Astrocyte (in vitro differentiated cells and primary cell): ENCODE measurements at regions not wholly inside any gene's neighbourhood (a gene's known extent, or its start where the extent isn't known, plus 50 kb on each side); places are given as distances from the start of the nearest gene placed in this dataset.

Experiments used
- DNase-seq: peaks from one replicate; pipeline ENCODE4 v3.0.0-alpha.2; 2010; ENCODE audit warnings: low read depth
- FAIRE-seq: peaks from 2 replicates; lab custom pipeline; 2011; peaks lifted over from hg19 to GRCh38; lab: Jason Lieb, UNC
- H2AFZ ChIP-seq: 2 replicates; pipeline ENCODE4 v1.6.0; 2012; ENCODE audit warnings: low read depth, low read length, inconsistent platforms
- H3K27ac ChIP-seq: 2 replicates; pipeline ENCODE4 v1.5.1; 2011; ENCODE audit warnings: low read depth, low read length, inconsistent platforms
- H3K27me3 ChIP-seq: 2 replicates; pipeline ENCODE4 v1.6.0; 2011; ENCODE audit warnings: low read length, inconsistent platforms; ENCODE audit not compliant: insufficient read depth
- H3K36me3 ChIP-seq: 2 replicates; pipeline ENCODE4 v1.5.1; 2011; ENCODE audit warnings: low read length, inconsistent platforms; ENCODE audit not compliant: insufficient read depth
- H3K4me1 ChIP-seq: 2 replicates; pipeline ENCODE4 v1.5.1; 2011; ENCODE audit warnings: low read length, inconsistent platforms; ENCODE audit not compliant: insufficient read depth
- H3K4me2 ChIP-seq: 2 replicates; pipeline ENCODE4 v1.6.0; 2012; ENCODE audit warnings: low read length, inconsistent platforms
- H3K4me3 ChIP-seq: 2 replicates; pipeline ENCODE4 v1.5.1; 2011; ENCODE audit warnings: low read depth, mild to moderate bottlenecking, low read length, inconsistent platforms; ENCODE audit not compliant: insufficient read depth
- H3K79me2 ChIP-seq: 2 replicates; pipeline ENCODE4 v1.6.0; 2012; ENCODE audit warnings: mild to moderate bottlenecking, low read length, inconsistent platforms; ENCODE audit not compliant: insufficient read depth
- H3K9ac ChIP-seq: 2 replicates; pipeline ENCODE4 v1.6.0; 2012; ENCODE audit warnings: mild to moderate bottlenecking, low read length, inconsistent platforms
- H3K9me3 ChIP-seq: 2 replicates; pipeline ENCODE4 v1.5.1; 2012; ENCODE audit warnings: low read depth, mild to moderate bottlenecking, low read length, inconsistent platforms; ENCODE audit not compliant: insufficient read depth
- H4K20me1 ChIP-seq: 2 replicates; pipeline ENCODE4 v1.6.0; 2012; ENCODE audit warnings: low read length, inconsistent platforms; ENCODE audit not compliant: insufficient read depth
- H3K27ac Mint-ChIP-seq: one replicate; pipeline ENCODE4 v1.8.0; 2021; ENCODE audit warnings: mild to moderate bottlenecking, mixed read lengths; ENCODE audit not compliant: unreplicated experiment
- H3K27me3 Mint-ChIP-seq: one replicate; pipeline ENCODE4 v1.8.0; 2021; ENCODE audit warnings: low read depth, mixed read lengths; ENCODE audit not compliant: unreplicated experiment
- H3K36me3 Mint-ChIP-seq: one replicate; pipeline ENCODE4 v1.8.0; 2021; ENCODE audit warnings: low read depth, mixed read lengths; ENCODE audit not compliant: unreplicated experiment
- H3K4me1 Mint-ChIP-seq: one replicate; pipeline ENCODE4 v1.8.0; 2021; ENCODE audit warnings: low read depth, mixed read lengths; ENCODE audit not compliant: unreplicated experiment
- H3K4me3 Mint-ChIP-seq: one replicate; pipeline ENCODE4 v1.8.0; 2021; ENCODE audit warnings: mild to moderate bottlenecking, moderate library complexity, mixed read lengths; ENCODE audit not compliant: unreplicated experiment
- H3K9me3 Mint-ChIP-seq: one replicate; pipeline ENCODE4 v1.8.0; 2021; ENCODE audit warnings: mild to moderate bottlenecking, mixed read lengths; ENCODE audit not compliant: unreplicated experiment
- CTCF ChIP-seq: IDR thresholded peaks from 2 replicates; pipeline ENCODE4 v1.5.1; 2011; ENCODE audit warnings: low read depth, mild to moderate bottlenecking, inconsistent platforms, low read length, moderate library complexity; ENCODE audit not compliant: insufficient read depth
- EZH2 ChIP-seq: IDR thresholded peaks from 2 replicates; pipeline ENCODE4 v1.6.1; 2012; ENCODE audit warnings: mild to moderate bottlenecking, low read length, inconsistent platforms; ENCODE audit not compliant: insufficient read depth

- H4K20me1 ChIP-seq = no peaks in the 10 kb centered on the region
- Mint-ChIP-seq H3K27me3 (peaks cover 67% of the 10 kb centered on the region), H3K36me3 (no peaks in the 10 kb centered on the region), H3K4me3 (no peak overlapping the region), H3K27ac (no peak overlapping the region), H3K9me3 (no peaks in the 10 kb centered on the region), H3K4me1 (no peaks in the 10 kb centered on the region)
- DNase-seq = no peak
- H3K9ac ChIP-seq = no peak overlapping the region
- H3K27me3 ChIP-seq = no peaks in the 10 kb centered on the region
- no peaks in the 10 kb centered on the region for H3K79me2 ChIP-seq
- H3K4me1 ChIP-seq = no peaks in the 10 kb centered on the region
- H2AFZ ChIP-seq = no peak overlapping the region
- TF ChIP-seq CTCF (no peak), EZH2 (no peak)
- H3K36me3 ChIP-seq = no peaks in the 10 kb centered on the region
- H3K9me3 ChIP-seq = no peaks in the 10 kb centered on the region
- H3K27ac ChIP-seq = no peak overlapping the region
- no peak overlapping the region for H3K4me2 ChIP-seq
- FAIRE-seq = no peak
- H3K4me3 ChIP-seq = no peak overlapping the region
Observed at GRCh38 chr22:49044091-49044490, 783.6 kb downstream of the BRD1 start.

DNA sequence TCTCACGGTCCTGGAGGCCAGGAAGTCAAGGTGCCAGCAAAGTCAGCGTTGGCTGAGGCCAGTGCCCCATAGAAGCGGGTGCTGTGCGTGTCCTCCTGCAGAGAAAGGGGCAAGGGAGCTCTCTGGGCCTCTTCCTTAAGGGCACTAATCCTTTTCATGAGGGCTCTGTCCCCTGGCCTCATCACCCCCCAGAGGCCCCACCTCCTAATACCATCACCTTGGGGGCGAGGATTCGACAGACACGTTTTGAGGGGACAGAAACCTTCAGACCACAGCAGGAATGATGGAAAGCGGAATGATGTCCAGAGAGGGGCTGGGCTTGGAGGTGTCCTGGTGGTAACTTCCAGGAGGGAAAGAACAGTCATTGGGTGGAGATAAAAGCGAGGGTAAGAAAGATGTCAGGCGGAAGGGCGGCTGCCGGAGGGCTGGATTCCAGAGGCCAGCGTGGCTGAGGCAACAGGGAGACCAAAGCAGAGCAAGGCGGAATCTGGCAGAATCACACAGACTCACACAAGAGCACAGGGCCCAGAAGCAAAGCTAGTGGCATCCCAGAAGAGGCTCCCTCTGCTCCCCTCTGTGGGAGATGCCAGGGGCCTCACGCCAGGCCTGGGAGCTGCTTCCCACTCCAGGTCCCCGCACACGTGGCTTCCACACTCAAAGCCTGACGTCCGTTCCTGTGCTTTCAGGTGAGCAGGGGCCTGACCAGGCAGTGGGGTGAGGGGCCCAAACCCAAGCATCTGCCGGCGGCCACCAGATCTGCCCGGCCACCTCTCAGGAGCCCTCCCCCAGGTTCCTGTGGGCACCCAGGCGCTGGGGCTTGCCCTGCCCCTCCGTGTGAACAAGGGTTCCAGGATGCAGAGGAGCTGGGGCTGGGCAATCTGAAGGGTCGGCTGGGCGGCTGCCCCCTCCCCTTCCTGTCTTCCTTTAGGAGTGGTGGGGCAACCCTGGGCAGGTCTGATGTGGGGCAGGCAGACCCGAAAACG is 784.5 kb downstream of the BRD1 start:
- H3K9me3 Mint-ChIP-seq = peaks cover 2% of the 10 kb centered on the region
- Histone ChIP-seq H2AFZ (no peak overlapping the region), H3K79me2 (no peaks in the 10 kb centered on the region), H3K9ac (no peak overlapping the region), H3K4me2 (no peak overlapping the region), H3K4me3 (no peak overlapping the region), H3K9me3 (no peaks in the 10 kb centered on the region), H4K20me1 (no peaks in the 10 kb centered on the region), H3K27ac (no peak overlapping the region), H3K4me1 (no peaks in the 10 kb centered on the region), H3K36me3 (no peaks in the 10 kb centered on the region), H3K27me3 (no peaks in the 10 kb centered on the region)
- no peak for TF ChIP-seq EZH2
- TF ChIP-seq CTCF = no peak
- no peaks in the 10 kb centered on the region for H3K36me3 Mint-ChIP-seq
- H3K27me3 Mint-ChIP-seq = peaks cover 63% of the 10 kb centered on the region
- no peak overlapping the region for H3K4me3 Mint-ChIP-seq
- no peaks in the 10 kb centered on the region for H3K4me1 Mint-ChIP-seq
- DNase-seq = no peak
- no peak for FAIRE-seq
- H3K27ac Mint-ChIP-seq = no peak overlapping the region

- Histone ChIP-seq H3K4me3 (no peak overlapping the region), H3K27me3 (no peaks in the 10 kb centered on the region), H3K4me2 (no peak overlapping the region), H3K27ac (no peak overlapping the region), H3K79me2 (no peaks in the 10 kb centered on the region), H2AFZ (no peak overlapping the region), H3K9me3 (no peaks in the 10 kb centered on the region), H3K36me3 (no peaks in the 10 kb centered on the region), H4K20me1 (no peaks in the 10 kb centered on the region), H3K9ac (no peak overlapping the region), H3K4me1 (no peaks in the 10 kb centered on the region)
- H3K4me3 Mint-ChIP-seq = no peak overlapping the region
- TF ChIP-seq CTCF = no peak
- TF ChIP-seq EZH2 = no peak
- FAIRE-seq = no peak
- peaks cover 58% of the 10 kb centered on the region for H3K27me3 Mint-ChIP-seq
- peaks cover 2% of the 10 kb centered on the region for H3K9me3 Mint-ChIP-seq
- no peak overlapping the region for H3K27ac Mint-ChIP-seq
- DNase-seq = no peak
- no peaks in the 10 kb centered on the region for H3K4me1 Mint-ChIP-seq
- no peaks in the 10 kb centered on the region for H3K36me3 Mint-ChIP-seq
Observed at GRCh38 chr22:49042066-49042465, 785.6 kb downstream of the BRD1 start.
